HG03520 (cell line): ENCODE measurements at regions not wholly inside any gene's neighbourhood (a gene's known extent, or its start where the extent isn't known, plus 50 kb on each side); places are given as distances from the start of the nearest gene placed in this dataset.

Experiments
- ATAC-seq: cut with Tn5 transposase; IDR thresholded peaks from one replicate; pipeline ENCODE4 v1.9.1; 2021; ENCODE audit warnings: mild to moderate bottlenecking, moderate library complexity; ENCODE audit not compliant: unreplicated experiment

- ATAC-seq, result no peak
Observed at GRCh38 chr5:68954618-68954910, 139.2 kb upstream of the SLC30A5 start.

- no peak for ATAC-seq
Observed at GRCh38 chr5:68957591-68957990, 136.2 kb upstream of the SLC30A5 start.

GRCh38 chr5:68958428-68958827 lies 135.4 kb upstream of the SLC30A5 start:
- no peak for ATAC-seq

GRCh38 chr5:68960456-68960855 lies 133.4 kb upstream of the SLC30A5 start:
- ATAC-seq, result no peak

GRCh38 chr5:68960961-68961360 lies 132.9 kb upstream of the SLC30A5 start:
- no peak for ATAC-seq

- no peak for ATAC-seq
Observed at GRCh38 chr5:68961762-68962161, 132.1 kb upstream of the SLC30A5 start.

GRCh38 chr5:68962757-68963484 lies 130.9 kb upstream of the SLC30A5 start:
- ATAC-seq, result no peak

GRCh38 chr5:68964679-68965078 lies 129.1 kb upstream of the SLC30A5 start:
- no peak for ATAC-seq

GRCh38 chr5:68965926-68966325 lies 127.9 kb upstream of the SLC30A5 start:
- ATAC-seq, result no peak

- ATAC-seq, result no peak
Observed at GRCh38 chr5:68966596-68966995, 127.2 kb upstream of the SLC30A5 start.

- no peak for ATAC-seq
Observed at GRCh38 chr5:68968429-68968828, 125.4 kb upstream of the SLC30A5 start.

- no peak for ATAC-seq
Observed at GRCh38 chr5:68970617-68971016, 123.2 kb upstream of the SLC30A5 start.

GRCh38 chr5:68973696-68974095 lies 120.1 kb upstream of the SLC30A5 start:
- no peak for ATAC-seq

GRCh38 chr5:68983043-68983442 lies 110.8 kb upstream of the SLC30A5 start:
- ATAC-seq, result no peak

- ATAC-seq, result no peak
Observed at GRCh38 chr5:68983959-68984358, 109.9 kb upstream of the SLC30A5 start.

- no peak for ATAC-seq
Observed at GRCh38 chr5:68991279-68992084, 102.3 kb upstream of the SLC30A5 start.

- peak; percentile 72 for ATAC-seq
Observed at GRCh38 chr5:68994645-68995044, 99.2 kb upstream of the SLC30A5 start.

GRCh38 chr5:68995845-68996545 lies 97.8 kb upstream of the SLC30A5 start:
- no peak for ATAC-seq

- ATAC-seq, result no peak
Observed at GRCh38 chr5:68999181-68999580, 94.6 kb upstream of the SLC30A5 start.

GRCh38 chr5:69000216-69000919 lies 93.4 kb upstream of the SLC30A5 start:
- no peak for ATAC-seq

GRCh38 chr5:69000949-69001348 lies 92.9 kb upstream of the SLC30A5 start:
- no peak for ATAC-seq
